Hepatocyte (in vitro differentiated cells): ENCODE measurements at regions not wholly inside any gene's neighbourhood (a gene's known extent, or its start where the extent isn't known, plus 50 kb on each side); places are given as distances from the start of the nearest gene placed in this dataset.

ENCODE experiments used
- DNase-seq: peaks from one replicate; pipeline ENCODE4 v3.0.0-alpha.2; 2016; ENCODE audit warnings: low spot score
- H2AFZ ChIP-seq: fragments of 200-600 bp; sonication (generic); 2 replicates; pipeline ENCODE4 v1.6.0; 2016; ENCODE audit warnings: antibody characterized with exemption, mild to moderate bottlenecking
- H3K27ac ChIP-seq: fragments of 200-600 bp; sonication (generic); 2 replicates; pipeline ENCODE4 v1.5.1; 2016; ENCODE audit warnings: mild to moderate bottlenecking
- H3K27me3 ChIP-seq: fragments of 200-600 bp; sonication (generic); 2 replicates; pipeline ENCODE4 v1.6.1; 2016
- H3K36me3 ChIP-seq: fragments of 200-600 bp; sonication (generic); replicated peaks from 2 replicates; pipeline ENCODE4 v1.5.1; 2016; ENCODE audit warnings: low read depth; ENCODE audit not compliant: insufficient read depth
- H3K4me1 ChIP-seq: fragments of 200-600 bp; sonication (generic); 2 replicates; pipeline ENCODE4 v1.5.1; 2016; ENCODE audit warnings: mild to moderate bottlenecking, moderate library complexity; ENCODE audit not compliant: insufficient read depth
- H3K4me2 ChIP-seq: fragments of 200-600 bp; sonication (generic); 2 replicates; pipeline ENCODE4 v1.6.0; 2016
- H3K4me3 ChIP-seq: fragments of 200-600 bp; sonication (generic); 2 replicates; pipeline ENCODE4 v1.5.1; 2016; ENCODE audit warnings: mild to moderate bottlenecking
- H3K79me2 ChIP-seq: fragments of 200-600 bp; sonication (generic); 2 replicates; pipeline ENCODE4 v1.6.0; 2017; ENCODE audit warnings: mild to moderate bottlenecking
- H3K9me2 ChIP-seq: fragments of 200-600 bp; sonication (generic); replicated peaks from 2 replicates; pipeline ENCODE4 v1.6.0; 2017; ENCODE audit warnings: mild to moderate bottlenecking; ENCODE audit not compliant: insufficient read depth
- H3K9me3 ChIP-seq: fragments of 200-600 bp; sonication (generic); 2 replicates; pipeline ENCODE4 v1.5.1; 2016; ENCODE audit warnings: low read depth, mild to moderate bottlenecking
- H4K20me1 ChIP-seq: fragments of 200-600 bp; sonication (generic); 2 replicates; pipeline ENCODE4 v1.6.0; 2016; ENCODE audit warnings: mild to moderate bottlenecking; ENCODE audit not compliant: insufficient read depth, poor library complexity, severe bottlenecking
- EZH2 ChIP-seq: fragments of 200-600 bp; sonication (generic); IDR thresholded peaks from 2 replicates; pipeline ENCODE4 v1.6.1; 2016; ENCODE audit warnings: antibody characterized with exemption, mild to moderate bottlenecking, borderline replicate concordance
- EZH2phosphoT487 ChIP-seq: fragments of 200-600 bp; sonication (generic); IDR thresholded peaks from one replicate; pipeline ENCODE4 v1.6.1; 2018; ENCODE audit warnings: antibody characterized with exemption, mild to moderate bottlenecking, low read depth, moderate library complexity; ENCODE audit not compliant: unreplicated experiment, severe bottlenecking
- WGBS: methylation state at CpG from one replicate; pipeline ENCODE4 v1.1.6; 2016; ENCODE audit warnings: low lambda C conversion rate; ENCODE audit errors: missing lambda C conversion rate; 5-methylcytosine and 5-hydroxymethylcytosine counted together
- TF ChIP-seq, protein P1 (sequence below): fragments of 200-600 bp; sonication (generic); IDR thresholded peaks from 2 replicates; pipeline ENCODE4 v1.5.1; 2016; ENCODE audit warnings: antibody characterized with exemption, mild to moderate bottlenecking; ENCODE audit not compliant: poor library complexity

GRCh38 chr14:24744641-24745040 is 110.7 kb upstream of the GZMB start:
- WGBS, result 43% methylated on average over 2 of the region's 2 CpGs
- TF ChIP-seq, protein P1, sequence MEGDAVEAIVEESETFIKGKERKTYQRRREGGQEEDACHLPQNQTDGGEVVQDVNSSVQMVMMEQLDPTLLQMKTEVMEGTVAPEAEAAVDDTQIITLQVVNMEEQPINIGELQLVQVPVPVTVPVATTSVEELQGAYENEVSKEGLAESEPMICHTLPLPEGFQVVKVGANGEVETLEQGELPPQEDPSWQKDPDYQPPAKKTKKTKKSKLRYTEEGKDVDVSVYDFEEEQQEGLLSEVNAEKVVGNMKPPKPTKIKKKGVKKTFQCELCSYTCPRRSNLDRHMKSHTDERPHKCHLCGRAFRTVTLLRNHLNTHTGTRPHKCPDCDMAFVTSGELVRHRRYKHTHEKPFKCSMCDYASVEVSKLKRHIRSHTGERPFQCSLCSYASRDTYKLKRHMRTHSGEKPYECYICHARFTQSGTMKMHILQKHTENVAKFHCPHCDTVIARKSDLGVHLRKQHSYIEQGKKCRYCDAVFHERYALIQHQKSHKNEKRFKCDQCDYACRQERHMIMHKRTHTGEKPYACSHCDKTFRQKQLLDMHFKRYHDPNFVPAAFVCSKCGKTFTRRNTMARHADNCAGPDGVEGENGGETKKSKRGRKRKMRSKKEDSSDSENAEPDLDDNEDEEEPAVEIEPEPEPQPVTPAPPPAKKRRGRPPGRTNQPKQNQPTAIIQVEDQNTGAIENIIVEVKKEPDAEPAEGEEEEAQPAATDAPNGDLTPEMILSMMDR, result no peak
- no peak for TF ChIP-seq EZH2phosphoT487
- no peaks in the 10 kb centered on the region for H3K4me1 ChIP-seq
- no peaks in the 10 kb centered on the region for H3K27me3 ChIP-seq
- no peaks in the 10 kb centered on the region for H3K36me3 ChIP-seq
- DNase-seq, result peak; percentile 25
- no peaks in the 10 kb centered on the region for H3K9me3 ChIP-seq
- H3K79me2 ChIP-seq, result no peaks in the 10 kb centered on the region
- no peak overlapping the region for H3K4me2 ChIP-seq
- H4K20me1 ChIP-seq, result no peaks in the 10 kb centered on the region
- H2AFZ ChIP-seq, result no peak overlapping the region
- no peaks in the 10 kb centered on the region for H3K9me2 ChIP-seq
- H3K4me3 ChIP-seq, result no peak overlapping the region
- H3K27ac ChIP-seq, result no peak overlapping the region

DNA sequence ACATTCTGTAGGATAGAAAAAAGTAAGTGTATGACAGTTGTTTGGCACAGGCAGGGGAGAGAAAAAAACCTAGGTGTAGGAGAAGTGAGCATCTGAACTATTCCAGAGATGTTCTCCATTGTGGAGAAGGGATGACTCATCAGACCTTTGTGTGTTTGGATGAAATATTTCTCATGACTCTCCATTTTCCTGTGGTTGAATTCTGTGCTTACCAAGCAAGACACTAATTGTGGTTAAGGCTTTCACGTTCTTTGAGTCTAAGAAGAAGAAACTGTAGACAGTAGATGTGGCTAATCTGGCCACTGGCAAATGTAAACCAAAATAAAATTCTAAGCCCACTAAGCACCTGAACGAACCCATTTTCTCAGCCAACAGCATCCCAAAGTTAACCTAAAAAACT is 107.9 kb upstream of the GZMB start:
- H3K36me3 ChIP-seq, result no peaks in the 10 kb centered on the region
- H3K9me2 ChIP-seq, result no peaks in the 10 kb centered on the region
- DNase-seq, result no peak
- no peaks in the 10 kb centered on the region for H3K79me2 ChIP-seq
- no peaks in the 10 kb centered on the region for H3K9me3 ChIP-seq
- 67% methylated on average over 2 of the region's 2 CpGs for WGBS
- H3K4me1 ChIP-seq, result no peaks in the 10 kb centered on the region
- no peaks in the 10 kb centered on the region for H4K20me1 ChIP-seq
- no peak overlapping the region for H3K4me3 ChIP-seq
- no peak overlapping the region for H3K4me2 ChIP-seq
- TF ChIP-seq EZH2 (no peak), EZH2phosphoT487 (no peak)
- TF ChIP-seq, protein P1, result no peak
- no peak overlapping the region for H2AFZ ChIP-seq
- no peaks in the 10 kb centered on the region for H3K27me3 ChIP-seq
- no peak overlapping the region for H3K27ac ChIP-seq

DNA sequence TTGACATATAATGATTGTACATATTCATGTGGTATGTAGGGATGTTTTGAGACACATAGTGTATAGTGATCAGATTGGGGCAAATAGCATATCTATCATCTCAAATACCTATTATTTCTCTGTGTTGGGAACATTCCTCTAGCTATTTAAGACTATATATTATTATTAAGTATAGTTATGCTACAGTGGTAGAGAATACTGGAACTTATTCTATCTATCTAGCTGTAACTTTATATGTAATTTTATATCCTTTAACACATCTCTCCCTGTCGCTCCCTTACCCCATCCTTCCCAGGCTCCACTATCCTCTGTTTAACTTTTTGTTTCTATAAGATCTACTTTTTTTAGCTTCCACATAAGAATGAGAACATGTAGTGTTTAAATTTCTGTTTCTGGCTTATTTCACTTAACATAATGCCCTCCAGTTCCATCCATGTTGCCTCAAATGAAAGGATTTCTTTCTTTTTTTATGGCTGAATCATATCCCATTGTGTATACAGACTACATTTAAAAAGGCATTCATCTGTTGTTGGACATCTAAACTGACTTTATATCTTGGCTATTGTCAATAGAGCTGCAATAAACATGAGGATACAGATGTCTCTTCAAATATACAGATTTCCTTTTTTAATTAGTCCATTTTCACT is 102.1 kb upstream of the GZMB start:
- H2AFZ ChIP-seq, result no peak overlapping the region
- no peaks in the 10 kb centered on the region for H3K9me2 ChIP-seq
- H3K4me3 ChIP-seq, result no peak overlapping the region
- 48% methylated on average over 1 of the region's 1 CpG for WGBS
- H3K4me1 ChIP-seq, result no peaks in the 10 kb centered on the region
- H3K36me3 ChIP-seq, result no peaks in the 10 kb centered on the region
- H3K27me3 ChIP-seq, result no peaks in the 10 kb centered on the region
- TF ChIP-seq EZH2phosphoT487, result no peak
- TF ChIP-seq EZH2, result no peak
- TF ChIP-seq, protein P1, result no peak
- no peaks in the 10 kb centered on the region for H4K20me1 ChIP-seq
- no peak overlapping the region for H3K27ac ChIP-seq
- no peak for DNase-seq
- no peak overlapping the region for H3K4me2 ChIP-seq
- no peaks in the 10 kb centered on the region for H3K9me3 ChIP-seq
- H3K79me2 ChIP-seq, result no peaks in the 10 kb centered on the region
